WERI-Rb-1 (cell line): ENCODE measurements at regions not wholly inside any gene's neighbourhood (a gene's known extent, or its start where the extent isn't known, plus 50 kb on each side); places are given as distances from the start of the nearest gene placed in this dataset.

Experiments used
- DNase-seq: peaks from one replicate; pipeline ENCODE4 v3.0.0-alpha.2; 2020
- H3K27ac ChIP-seq: fragments of 250-450 bp; sonication (Bioruptor Pico); 2 replicates; pipeline ENCODE4 v1.5.1; 2020; ENCODE audit warnings: mild to moderate bottlenecking, moderate library complexity
- H3K27me3 ChIP-seq: fragments of 250-450 bp; sonication (Bioruptor Pico); 2 replicates; pipeline ENCODE4 v1.5.1; 2021; ENCODE audit warnings: mild to moderate bottlenecking, low read depth, moderate library complexity; ENCODE audit not compliant: insufficient read depth, severe bottlenecking
- H3K36me3 ChIP-seq: fragments of 250-450 bp; sonication (Bioruptor Pico); 2 replicates; pipeline ENCODE4 v1.5.1; 2020; ENCODE audit warnings: mild to moderate bottlenecking, moderate library complexity
- H3K4me3 ChIP-seq: 2 replicates; pipeline ENCODE4 v1.5.1; 2011; ENCODE audit warnings: low read depth, mild to moderate bottlenecking, control low read depth, low read length
- H3K9me3 ChIP-seq: fragments of 250-450 bp; sonication (Bioruptor Pico); 2 replicates; pipeline ENCODE4 v1.5.1; 2021; ENCODE audit warnings: mild to moderate bottlenecking, moderate library complexity; ENCODE audit not compliant: severe bottlenecking
- CTCF ChIP-seq: IDR thresholded peaks from 2 replicates; pipeline ENCODE4 v1.5.1; 2011; ENCODE audit warnings: low read depth, mild to moderate bottlenecking, control low read depth, inconsistent platforms, low read length

- H3K36me3 ChIP-seq, result no peaks in the 10 kb centered on the region
- H3K27ac ChIP-seq, result no peak overlapping the region
- no peaks in the 10 kb centered on the region for H3K9me3 ChIP-seq
- no peak for DNase-seq
- H3K4me3 ChIP-seq, result no peak overlapping the region
- TF ChIP-seq CTCF, result no peak
- no peaks in the 10 kb centered on the region for H3K27me3 ChIP-seq
Observed at GRCh38 chr9:16342246-16343020, 528.0 kb downstream of the BNC2 start.

DNA sequence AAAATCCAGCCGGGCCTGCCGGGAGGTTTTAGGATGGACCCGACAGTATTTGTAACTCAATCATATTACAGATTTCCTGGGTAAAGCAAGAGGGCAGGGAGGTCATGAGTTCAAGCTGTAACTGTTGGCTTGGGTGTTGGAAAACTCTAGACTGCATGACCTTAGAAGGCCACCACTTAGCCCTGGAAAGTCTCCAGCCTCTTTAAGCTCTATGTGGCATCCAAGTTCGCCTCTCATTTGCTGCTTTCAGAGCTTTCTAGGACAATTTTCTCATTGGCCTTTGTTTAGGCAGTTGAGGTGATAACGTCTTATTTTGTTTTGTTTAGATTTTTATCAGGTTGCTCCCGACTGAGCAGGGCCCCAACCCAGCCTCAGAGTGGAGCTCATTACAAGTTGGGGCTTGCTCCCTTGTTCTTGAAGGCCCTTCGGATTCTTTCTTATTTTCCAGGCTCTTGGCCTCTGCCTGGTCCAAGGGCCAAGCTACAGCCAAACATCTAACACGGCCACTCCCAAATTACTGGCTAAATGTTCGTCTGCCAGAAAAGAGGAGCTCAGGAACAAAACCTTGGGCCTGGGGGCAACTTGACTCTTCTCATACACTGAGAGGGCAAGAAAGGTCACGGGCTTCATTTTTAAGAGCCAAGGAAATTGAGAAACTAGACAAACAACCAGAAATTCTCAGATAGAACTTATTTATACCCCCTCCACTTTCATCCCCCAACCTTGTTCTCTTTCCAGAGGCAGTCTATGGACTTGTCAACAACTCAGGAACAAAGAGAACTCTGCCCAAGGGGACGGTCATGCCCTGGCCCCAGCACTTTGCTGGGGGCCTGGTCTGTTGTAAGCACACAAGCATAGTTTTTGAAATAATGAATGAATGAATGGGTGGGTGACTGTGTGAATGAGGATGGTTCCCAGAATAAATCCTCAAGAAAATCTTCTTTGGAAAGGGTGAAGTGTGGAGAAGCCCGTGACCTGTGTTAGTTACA, 526.9 kb downstream of the BNC2 start:
- Histone ChIP-seq H3K27me3 (no peaks in the 10 kb centered on the region), H3K36me3 (no peaks in the 10 kb centered on the region), H3K9me3 (no peaks in the 10 kb centered on the region), H3K27ac (no peak overlapping the region), H3K4me3 (no peak overlapping the region)
- no peak for DNase-seq
- no peak for TF ChIP-seq CTCF

DNA sequence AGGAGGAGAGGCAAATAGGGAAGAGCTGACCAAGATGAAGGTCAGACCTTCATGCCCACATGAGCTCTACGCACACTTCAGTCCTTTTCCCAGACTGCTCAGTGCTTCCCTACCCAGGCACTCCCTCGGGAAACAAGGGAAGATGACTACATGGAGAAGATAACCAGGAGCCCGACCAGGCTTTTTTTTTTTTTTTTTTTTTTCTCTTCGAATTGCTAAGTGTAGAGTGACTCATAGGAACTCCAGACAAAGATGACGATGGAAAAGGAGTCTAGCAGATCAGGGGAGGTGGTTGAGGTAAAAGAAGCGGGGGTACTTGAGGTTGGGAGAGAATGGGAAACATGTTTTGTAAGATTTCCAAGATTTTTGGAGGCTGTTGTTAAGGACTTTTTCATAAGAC, 526.1 kb downstream of the BNC2 start:
- H3K4me3 ChIP-seq, result no peak overlapping the region
- no peaks in the 10 kb centered on the region for H3K9me3 ChIP-seq
- no peak overlapping the region for H3K27ac ChIP-seq
- no peaks in the 10 kb centered on the region for H3K27me3 ChIP-seq
- DNase-seq, result no peak
- no peaks in the 10 kb centered on the region for H3K36me3 ChIP-seq
- TF ChIP-seq CTCF, result no peak

DNA sequence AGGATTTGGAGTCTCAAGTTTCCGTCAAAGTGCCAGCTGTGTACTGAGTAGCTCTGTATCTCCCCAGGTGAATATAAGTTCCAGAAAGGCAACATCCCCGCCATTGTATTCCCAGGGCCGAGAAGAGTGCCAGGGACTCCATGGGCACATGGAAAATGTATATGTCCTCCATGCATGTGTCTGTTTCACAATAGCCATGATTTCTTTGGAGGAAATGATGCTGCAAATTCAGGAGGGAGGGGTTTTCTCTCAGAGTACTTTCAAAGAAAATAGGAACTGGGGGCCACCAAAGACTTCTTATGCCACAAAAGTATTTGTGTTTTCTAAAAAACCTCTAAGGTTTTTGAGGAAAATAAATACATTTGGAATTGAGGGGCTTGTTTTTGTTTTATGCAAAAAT, 524.6 kb downstream of the BNC2 start:
- TF ChIP-seq CTCF, result no peak
- H3K27me3 ChIP-seq, result no peaks in the 10 kb centered on the region
- no peaks in the 10 kb centered on the region for H3K9me3 ChIP-seq
- DNase-seq, result no peak
- H3K27ac ChIP-seq, result no peak overlapping the region
- no peak overlapping the region for H3K4me3 ChIP-seq
- H3K36me3 ChIP-seq, result no peaks in the 10 kb centered on the region

DNA sequence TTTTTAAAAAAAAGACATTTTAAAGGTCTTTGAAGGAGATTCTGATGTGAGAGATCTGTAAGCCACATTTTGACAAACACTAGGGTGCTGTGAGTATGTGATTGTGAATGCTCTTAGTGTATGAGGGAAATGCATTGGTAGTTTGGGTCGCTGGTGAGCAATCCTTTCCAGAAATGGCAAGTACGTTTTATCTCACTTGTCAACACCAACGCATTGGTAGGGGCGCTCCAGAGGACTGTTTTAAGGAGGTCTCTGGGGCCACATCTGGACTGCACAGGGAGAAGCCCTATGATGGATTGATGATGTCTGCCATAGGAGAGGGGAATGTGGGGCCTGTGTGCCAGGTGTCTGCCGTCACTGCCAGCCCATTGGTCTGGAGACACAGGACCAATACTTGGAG, 522.6 kb downstream of the BNC2 start:
- no peaks in the 10 kb centered on the region for H3K27me3 ChIP-seq
- no peaks in the 10 kb centered on the region for H3K36me3 ChIP-seq
- DNase-seq, result no peak
- no peak overlapping the region for H3K4me3 ChIP-seq
- no peaks in the 10 kb centered on the region for H3K9me3 ChIP-seq
- TF ChIP-seq CTCF, result no peak
- H3K27ac ChIP-seq, result no peak overlapping the region
